Lower leg skin (tissue), 3 donors: ENCODE measurements at regions not wholly inside any gene's neighbourhood (a gene's known extent, or its start where the extent isn't known, plus 50 kb on each side); places are given as distances from the start of the nearest gene placed in this dataset.
"Not testable (repeated sequence)": the region's sequence is repeated elsewhere in the genome, so short reads cannot be mapped to it uniquely, and the experiment has no call there.

Source experiments
- CTCF ChIP-seq, 3 donors: fragments of 450-650 bp; IDR thresholded peaks; one replicate each; pipeline ENCODE4 v1.5.1; 2016; ENCODE audit warnings: antibody characterized with exemption in 3 of 3, mild to moderate bottlenecking in 3 of 3, moderate library complexity in 2 of 3
- POLR2A ChIP-seq, 2 donors: fragments of 450-650 bp; IDR thresholded peaks; one replicate each; pipeline ENCODE4 v1.6.1; 2016 to 2017; ENCODE audit warnings: antibody characterized with exemption in 2 of 2, mild to moderate bottlenecking in 1 of 2, moderate library complexity in 1 of 2

- TF ChIP-seq CTCF, POLR2A (IDR thresholded peaks at IDR 0.05): not testable (repeated sequence)
Observed at GRCh38 chr1:800397-800796, 113.9 kb upstream of the OR4F16 start.
